SK-N-SH (cell line): ENCODE measurements at regions not wholly inside any gene's neighbourhood (a gene's known extent, or its start where the extent isn't known, plus 50 kb on each side); places are given as distances from the start of the nearest gene placed in this dataset.

Experiments used
- CTCF ChIA-PET: fragments of 300-600, 350-600 bp; formaldehyde crosslinking; extraction: SDS; loops from one replicate; lab custom pipeline; 2021; lab: Yijun Ruan, JAX
- POLR2A ChIA-PET: fragments of 350-600 bp; sonication (Branson Sonifier 250); formaldehyde crosslinking; extraction: SDS; loops from one replicate; lab custom pipeline; 2020; ENCODE audit warnings: antibody characterized with exemption, inconsistent platforms; lab: Yijun Ruan, JAX
- DNase-seq: peaks from one replicate; pipeline ENCODE4 v3.0.0; 2012
- H2AFZ ChIP-seq: fragments of 200-600 bp; sonication (generic); 2 replicates; pipeline ENCODE4 v1.8.1; 2016; ENCODE audit warnings: antibody characterized with exemption, mild to moderate bottlenecking, low read depth
- H3F3A ChIP-seq: fragments of 200-600 bp; sonication (generic); replicated peaks from 2 replicates; pipeline ENCODE3; 2016; ENCODE audit warnings: antibody characterized with exemption, mild to moderate bottlenecking; ENCODE audit not compliant: insufficient read depth
- H3K27ac ChIP-seq, 2 experiments: fragments of 200-500 bp in 1 of 2; fragments of 200-600 bp in 1 of 2; sonication (Bioruptor generic) in 1 of 2; sonication (generic), shearing (Covaris generic) in 1 of 2; 2 replicates each; pipeline versions ENCODE4 v1.5.1 to v1.6.1; 2014 to 2016; ENCODE audit warnings: low read depth in 2 of 2, inconsistent platforms in 1 of 2, low read length in 1 of 2, mild to moderate bottlenecking in 1 of 2, mixed read lengths in 1 of 2
- H3K27me3 ChIP-seq: fragments of 200-600 bp; sonication (generic), shearing (Covaris generic); 2 replicates; pipeline ENCODE4 v1.6.1; 2016; ENCODE audit warnings: mixed run types; ENCODE audit not compliant: insufficient read depth
- H3K36me3 ChIP-seq, 2 experiments: fragments of 200-500 bp in 1 of 2; fragments of 200-600 bp in 1 of 2; sonication (Bioruptor generic) in 1 of 2; sonication (generic) in 1 of 2; replicated peaks in 1 of 2; 2 replicates each; pipeline versions ENCODE3 to v1.5.1; 2014 to 2016; ENCODE audit warnings: low read length in 1 of 2, mild to moderate bottlenecking in 1 of 2; ENCODE audit not compliant: insufficient read depth in 2 of 2, control insufficient read depth in 1 of 2
- H3K4me1 ChIP-seq, 2 experiments: fragments of 200-500 bp in 1 of 2; fragments of 200-600 bp in 1 of 2; sonication (Bioruptor generic) in 1 of 2; sonication (generic), shearing (Covaris generic) in 1 of 2; 2 replicates each; pipeline versions ENCODE4 v1.5.1 to v1.6.1; 2014 to 2016; ENCODE audit warnings: low read depth in 1 of 2, low read length in 1 of 2, mixed run types in 1 of 2; ENCODE audit not compliant: insufficient read depth in 2 of 2, control insufficient read depth in 1 of 2
- H3K4me2 ChIP-seq: fragments of 200-600 bp; sonication (generic), shearing (Covaris generic); 2 replicates; pipeline ENCODE4 v1.6.1; 2017; ENCODE audit warnings: mixed run types
- H3K4me3 ChIP-seq, 2 experiments: fragments of 200-500 bp in 1 of 2; fragments of 200-600 bp in 1 of 2; sonication (Bioruptor generic) in 1 of 2; sonication (generic), shearing (Covaris generic) in 1 of 2; 2 replicates each; pipeline versions ENCODE4 v1.5.1 to v1.8.1; 2014 to 2016; ENCODE audit warnings: low read depth in 2 of 2, inconsistent platforms in 1 of 2, low read length in 1 of 2, mild to moderate bottlenecking in 1 of 2, mixed read lengths in 1 of 2, moderate library complexity in 1 of 2
- H3K79me2 ChIP-seq: fragments of 200-600 bp; sonication (generic); 2 replicates; pipeline ENCODE4 v1.8.1; 2017; ENCODE audit warnings: mild to moderate bottlenecking; ENCODE audit not compliant: insufficient read depth
- H3K9ac ChIP-seq: fragments of 200-600 bp; sonication (generic); 2 replicates; pipeline ENCODE4 v1.6.1; 2017; ENCODE audit warnings: mixed run types
- H3K9me2 ChIP-seq: fragments of 200-600 bp; sonication (generic); 2 replicates; pipeline ENCODE4 v1.6.1; 2017; ENCODE audit warnings: mixed run types
- H3K9me3 ChIP-seq: fragments of 200-600 bp; sonication (generic); 2 replicates; pipeline ENCODE4 v1.6.1; 2017; ENCODE audit warnings: mixed run types, mild to moderate bottlenecking, moderate library complexity
- H4K20me1 ChIP-seq: fragments of 200-600 bp; sonication (generic); 2 replicates; pipeline ENCODE4 v1.6.1; 2017; ENCODE audit warnings: mild to moderate bottlenecking, mixed run types; ENCODE audit not compliant: insufficient read depth
- WGBS: methylation state at CpG from one replicate; pipeline ENCODE4 v1.1.6; 2017; ENCODE audit warnings: low lambda C conversion rate; 5-methylcytosine and 5-hydroxymethylcytosine counted together
- TF ChIP-seq, protein P1 (sequence below): IDR thresholded peaks from 2 replicates; pipeline ENCODE4 v1.4.0; 2012; ENCODE audit warnings: low read depth, borderline replicate concordance

DNA sequence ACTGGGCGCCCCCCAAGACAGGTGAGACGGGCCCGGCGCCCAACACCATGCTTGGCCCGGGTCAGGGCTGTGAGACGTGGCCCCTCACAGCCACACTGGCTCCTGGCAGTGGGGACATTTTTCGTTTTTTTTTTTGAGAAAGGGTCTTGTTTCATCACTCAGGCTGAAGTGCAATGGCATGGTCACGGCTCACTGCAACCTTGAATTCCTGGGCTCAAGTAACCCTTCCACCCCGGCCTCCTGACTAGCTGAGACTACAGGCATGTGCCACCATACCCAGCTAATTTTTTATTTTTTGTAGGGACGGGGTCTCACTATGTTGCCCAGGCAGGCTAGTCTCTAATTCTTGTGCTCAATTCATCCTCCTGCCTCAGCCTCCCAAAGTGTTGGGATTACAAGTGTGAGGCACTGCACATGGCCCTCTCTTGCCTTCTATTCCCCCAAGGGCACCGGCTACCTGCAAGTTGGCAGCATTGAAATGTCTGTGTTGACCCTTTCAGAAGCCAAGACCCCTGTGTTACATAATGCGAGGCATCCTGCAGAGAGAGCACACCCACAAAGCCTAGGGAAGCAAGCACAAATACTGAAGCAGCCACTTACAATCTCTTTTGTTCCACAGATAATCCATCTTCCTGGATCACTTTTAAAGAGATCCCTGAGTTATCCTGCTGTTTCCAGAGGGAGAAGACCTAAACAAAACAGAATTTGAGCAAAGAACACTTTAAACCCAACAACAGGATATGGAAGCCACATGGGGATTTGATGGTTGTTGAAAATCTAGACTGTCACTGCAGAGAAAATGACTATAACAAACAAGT is 57.5 kb upstream of the SLC4A11 start:
- H3K27ac ChIP-seq = no peak overlapping the region
- no peaks in the 10 kb centered on the region for H3K79me2 ChIP-seq
- H3K4me2 ChIP-seq = no peak overlapping the region
- no peak for DNase-seq
- ChIA-PET CTCF (interaction anchor here (1.2 kb wide), 1 partner anchor 77 kb away, joined by 3 read pairs; no protein-coding TSS in a partner anchor), POLR2A (no interaction called here)
- H3K9ac ChIP-seq = no peak overlapping the region
- peaks cover 22 to 32% of the 10 kb centered on the region in 2 experiments for H3K36me3 ChIP-seq
- H3K27me3 ChIP-seq = no peaks in the 10 kb centered on the region
- no peaks in the 10 kb centered on the region for H3K9me2 ChIP-seq
- no peak overlapping the region for H3K4me3 ChIP-seq
- no peaks in the 10 kb centered on the region for H4K20me1 ChIP-seq
- no peaks in the 10 kb centered on the region for H3K9me3 ChIP-seq
- TF ChIP-seq, protein P1, sequence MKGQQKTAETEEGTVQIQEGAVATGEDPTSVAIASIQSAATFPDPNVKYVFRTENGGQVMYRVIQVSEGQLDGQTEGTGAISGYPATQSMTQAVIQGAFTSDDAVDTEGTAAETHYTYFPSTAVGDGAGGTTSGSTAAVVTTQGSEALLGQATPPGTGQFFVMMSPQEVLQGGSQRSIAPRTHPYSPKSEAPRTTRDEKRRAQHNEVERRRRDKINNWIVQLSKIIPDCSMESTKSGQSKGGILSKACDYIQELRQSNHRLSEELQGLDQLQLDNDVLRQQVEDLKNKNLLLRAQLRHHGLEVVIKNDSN = no peak
- H3K4me1 ChIP-seq = no peaks in the 10 kb centered on the region
- 82% methylated on average over 5 of the region's 12 CpGs for WGBS
- H3F3A ChIP-seq = no peaks in the 10 kb centered on the region
- no peak overlapping the region for H2AFZ ChIP-seq
